B cell (primary cell): ENCODE measurements at regions not wholly inside any gene's neighbourhood (a gene's known extent, or its start where the extent isn't known, plus 50 kb on each side); places are given as distances from the start of the nearest gene placed in this dataset.

Experiments
- CTCF ChIP-seq: fragments of 200-600 bp; IDR thresholded peaks from one replicate; pipeline ENCODE4 v1.8.0; 2022; ENCODE audit warnings: antibody characterized with exemption, mild to moderate bottlenecking
- EZH2 ChIP-seq: IDR thresholded peaks from 2 replicates; pipeline ENCODE4 v1.6.1; 2012; ENCODE audit warnings: borderline replicate concordance, low read depth, mild to moderate bottlenecking, moderate library complexity, low read length; ENCODE audit not compliant: insufficient read depth, poor library complexity, severe bottlenecking

DNA sequence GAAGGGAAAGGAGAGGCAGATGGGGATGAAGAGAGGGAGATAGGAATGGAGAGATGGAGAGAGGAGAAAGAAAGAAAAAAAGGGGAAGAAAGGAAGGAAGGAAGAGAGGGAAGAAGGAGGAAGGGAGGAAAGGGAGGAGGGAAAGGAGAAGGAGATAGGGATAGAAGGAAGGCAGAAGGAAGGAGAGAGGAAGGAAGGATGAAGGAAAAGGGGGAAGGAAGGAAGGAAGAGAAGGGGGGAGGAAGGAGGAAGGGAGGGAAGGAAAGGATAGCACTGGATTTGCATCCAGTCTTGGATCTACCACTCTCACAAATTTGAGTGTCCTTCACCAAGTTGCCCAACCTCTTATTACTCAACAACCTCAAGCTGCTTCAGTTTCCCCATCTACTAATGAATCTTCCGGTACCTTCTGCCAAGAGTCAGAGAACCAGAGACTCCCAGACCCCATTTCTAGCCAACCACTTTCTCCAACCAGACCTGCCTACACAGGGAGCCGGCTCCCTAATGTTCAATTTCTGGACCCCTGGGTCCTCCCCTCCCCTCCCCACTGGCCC, 79.7 kb upstream of the FOXP4 start:
- TF ChIP-seq CTCF: no peak
- TF ChIP-seq EZH2: no peak
